H1 (cell line): ENCODE measurements at regions not wholly inside any gene's neighbourhood (a gene's known extent, or its start where the extent isn't known, plus 50 kb on each side); places are given as distances from the start of the nearest gene placed in this dataset.

Experiments
- BACH1 ChIP-seq: IDR thresholded peaks from 2 replicates; pipeline ENCODE4 v1.6.1; 2012; ENCODE audit warnings: low read length, improper control_type of control experiment
- CBX8 ChIP-seq: fragments of 300-800, 300-1000 bp; sonication (generic); IDR thresholded peaks from 2 replicates; pipeline ENCODE4 v1.7.1; 2016; ENCODE audit warnings: low read depth, low read length, borderline replicate concordance
- SP1 ChIP-seq: IDR thresholded peaks from 2 replicates; pipeline ENCODE4 v1.6.1; 2011; ENCODE audit warnings: low read depth, low read length
- ZNF274 ChIP-seq: IDR thresholded peaks from 2 replicates; pipeline ENCODE4 v1.7.0; 2012; ENCODE audit warnings: low read length, borderline replicate concordance; ENCODE audit errors: extremely low read depth
- TF ChIP-seq, protein P1 (sequence below): IDR thresholded peaks from 2 replicates; pipeline ENCODE4 v1.6.1; 2012; ENCODE audit warnings: low read length, inconsistent platforms

DNA sequence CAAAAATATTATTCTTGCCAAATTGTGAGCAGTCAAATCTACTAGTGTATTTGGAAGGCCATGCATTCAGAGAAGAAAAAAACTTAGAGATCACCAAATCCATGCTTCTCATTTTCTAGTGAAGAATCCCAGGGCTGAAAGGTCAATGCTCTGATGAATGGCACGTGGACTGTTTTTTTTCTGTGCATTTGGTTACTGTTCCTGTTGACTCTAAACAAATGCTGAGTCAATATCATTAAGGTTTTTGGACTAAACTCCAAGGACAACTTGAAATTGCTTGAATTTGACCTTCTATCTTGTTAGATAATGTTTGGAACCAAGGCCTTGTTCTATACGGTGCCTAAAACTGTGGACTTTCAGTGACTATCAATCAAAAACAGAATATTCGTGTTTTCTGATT lies 142.2 kb downstream of the OSTF1 start (continued):
- TF ChIP-seq, protein P1, sequence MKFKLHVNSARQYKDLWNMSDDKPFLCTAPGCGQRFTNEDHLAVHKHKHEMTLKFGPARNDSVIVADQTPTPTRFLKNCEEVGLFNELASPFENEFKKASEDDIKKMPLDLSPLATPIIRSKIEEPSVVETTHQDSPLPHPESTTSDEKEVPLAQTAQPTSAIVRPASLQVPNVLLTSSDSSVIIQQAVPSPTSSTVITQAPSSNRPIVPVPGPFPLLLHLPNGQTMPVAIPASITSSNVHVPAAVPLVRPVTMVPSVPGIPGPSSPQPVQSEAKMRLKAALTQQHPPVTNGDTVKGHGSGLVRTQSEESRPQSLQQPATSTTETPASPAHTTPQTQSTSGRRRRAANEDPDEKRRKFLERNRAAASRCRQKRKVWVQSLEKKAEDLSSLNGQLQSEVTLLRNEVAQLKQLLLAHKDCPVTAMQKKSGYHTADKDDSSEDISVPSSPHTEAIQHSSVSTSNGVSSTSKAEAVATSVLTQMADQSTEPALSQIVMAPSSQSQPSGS = no peak
- TF ChIP-seq ZNF274 = no peak
- TF ChIP-seq BACH1 = no peak
- no peak for TF ChIP-seq CBX8
- no peak for TF ChIP-seq SP1
- TF ChIP-seq, all 59 proteins: peak for 0
